PFSK-1 (cell line): ENCODE measurements at regions not wholly inside any gene's neighbourhood (a gene's known extent, or its start where the extent isn't known, plus 50 kb on each side); places are given as distances from the start of the nearest gene placed in this dataset.

Source experiments
- POLR2AphosphoS5 ChIP-seq: IDR thresholded peaks from 2 replicates; pipeline ENCODE4 v1.6.1; 2012; ENCODE audit warnings: low read depth, mild to moderate bottlenecking, control low read depth, low read length, moderate library complexity
- TAF1 ChIP-seq: IDR thresholded peaks from 2 replicates; pipeline ENCODE4 v1.6.1; 2012; ENCODE audit warnings: low read length, control low read depth, borderline replicate concordance; ENCODE audit not compliant: insufficient read depth

DNA sequence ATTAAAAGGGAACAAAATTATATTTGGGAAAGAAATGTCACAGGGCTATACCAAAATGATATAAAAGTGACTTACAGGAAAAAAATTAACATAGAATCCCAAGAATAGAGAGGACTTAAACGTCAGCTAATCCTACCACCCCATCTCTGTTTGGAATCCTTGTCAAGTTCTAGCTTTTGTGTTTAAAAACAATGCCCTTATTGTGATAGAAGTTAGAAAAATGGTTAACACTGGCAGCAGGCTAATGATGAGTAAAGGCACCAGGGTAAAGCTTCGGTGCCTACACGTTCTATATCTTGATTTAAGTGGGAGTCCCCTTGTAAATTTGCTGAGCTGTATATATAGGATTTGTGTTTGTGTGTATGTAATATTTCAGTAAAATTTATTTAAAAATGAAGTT, 453.3 kb upstream of the TENM4 start:
- TF ChIP-seq TAF1 (no peak), POLR2AphosphoS5 (no peak)
